ENCODE measurements at regions not wholly inside any gene's neighbourhood (a gene's known extent, or its start where the extent isn't known, plus 50 kb on each side); places are given as distances from the start of the nearest gene placed in this dataset.

DNA sequence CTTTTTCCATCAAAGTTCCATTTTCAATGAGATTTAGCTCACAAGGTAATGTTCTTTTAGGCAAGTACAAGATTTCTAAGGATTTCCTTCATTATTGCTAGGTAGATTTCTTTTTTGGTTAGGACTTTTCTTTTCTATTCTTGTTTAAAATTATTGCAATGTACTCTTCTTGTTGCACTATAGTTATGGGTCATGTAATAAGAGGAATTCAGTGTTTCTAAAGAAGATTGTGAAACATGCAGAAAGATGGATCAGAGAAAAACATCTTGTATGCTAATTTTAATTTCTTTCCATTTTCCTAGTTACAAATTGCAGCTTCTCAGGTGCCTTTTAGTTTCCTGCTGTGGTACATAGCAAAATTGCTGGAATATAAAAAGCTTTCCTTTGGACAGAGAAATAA, 56.1 kb downstream of the BTG1 start:
- Mint-ChIP-seq H3K9me3 (no peaks in the 10 kb centered on the region), H3K36me3 (ENCODE audit: low read depth) (no peaks in the 10 kb centered on the region), H3K27ac (no peak overlapping the region), H3K4me3 (no peak overlapping the region), H3K27me3 (no peaks in the 10 kb centered on the region), H3K4me1 (ENCODE audit: low read depth) (peaks cover 27% of the 10 kb centered on the region)
- no peak for ATAC-seq
- no peak for TF ChIP-seq CTCF (IDR thresholded peaks at IDR 0.05)
- intact Hi-C loops (cut with micrococcal nuclease), result no loop called here
- no peak for DNase-seq
- POLR2A ChIA-PET, result interaction anchor here (1.3 kb wide), 1 partner anchor 56 kb away, joined by 3 read pairs; the partner anchor contains the start of gene BTG1
- CTCF ChIA-PET, result interaction anchor here (0.9 to 1.8 kb wide), 3 partner anchors 9 to 56 kb away, joined by 3 to 4 read pairs (median 3); partner anchors contain the start of gene BTG1

- H3K4me1 Mint-ChIP-seq (ENCODE audit: low read depth), result peaks cover 23% of the 10 kb centered on the region
- no peaks in the 10 kb centered on the region for H3K9me3 Mint-ChIP-seq
- H3K27ac Mint-ChIP-seq, result no peak overlapping the region
- no peak for TF ChIP-seq CTCF (IDR thresholded peaks at IDR 0.05)
- DNase-seq (no peak), ATAC-seq (no peak)
- H3K36me3 Mint-ChIP-seq (ENCODE audit: low read depth), result no peaks in the 10 kb centered on the region
- H3K4me3 Mint-ChIP-seq, result no peak overlapping the region
- H3K27me3 Mint-ChIP-seq, result no peaks in the 10 kb centered on the region
- intact Hi-C loops (cut with micrococcal nuclease), result no loop called here
- ChIA-PET CTCF (interaction anchor here (0.9 to 1.8 kb wide), 6 partner anchors 9 to 98 kb away, joined by 3 to 4 read pairs (median 3); partner anchors contain the start of gene BTG1), POLR2A (interaction anchor here (1.3 kb wide), 1 partner anchor 57 kb away, joined by 3 read pairs; the partner anchor contains the start of gene BTG1)
Observed at GRCh38 chr12:92088805-92089204, 56.8 kb downstream of the BTG1 start.

DNA sequence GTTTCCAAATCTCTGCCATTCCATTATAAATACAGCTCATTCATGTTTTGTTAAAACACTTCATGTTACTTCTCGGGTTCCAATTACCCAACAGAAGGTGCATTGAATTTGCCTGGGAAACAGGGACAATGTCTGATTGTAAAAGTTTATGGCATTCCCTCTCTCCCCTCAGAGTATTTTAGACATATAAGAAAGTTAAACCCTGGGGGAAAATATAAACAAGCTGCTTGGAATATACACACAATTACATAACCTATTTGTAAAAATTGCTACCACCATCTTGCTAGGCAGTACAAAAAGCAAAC, 60.0 kb downstream of the BTG1 start:
- no peak for DNase-seq
- TF ChIP-seq CTCF (IDR thresholded peaks at IDR 0.05), result no peak
- no peak for ATAC-seq
- Mint-ChIP-seq H3K27me3 (no peaks in the 10 kb centered on the region), H3K4me3 (no peak overlapping the region), H3K36me3 (ENCODE audit: low read depth) (no peaks in the 10 kb centered on the region), H3K9me3 (no peaks in the 10 kb centered on the region), H3K4me1 (ENCODE audit: low read depth) (peaks cover 39% of the 10 kb centered on the region), H3K27ac (no peak overlapping the region)
- ChIA-PET CTCF (interaction anchor here (1.1 kb wide), 1 partner anchor 21 kb away, joined by 5 read pairs; no protein-coding TSS in a partner anchor), POLR2A (interaction anchor here (0.6 to 1.5 kb wide), 3 partner anchors 11 to 58 kb away, joined by 3 to 8 read pairs (median 5); no protein-coding TSS in a partner anchor)
- intact Hi-C loops (cut with micrococcal nuclease), result no loop called here

DNA sequence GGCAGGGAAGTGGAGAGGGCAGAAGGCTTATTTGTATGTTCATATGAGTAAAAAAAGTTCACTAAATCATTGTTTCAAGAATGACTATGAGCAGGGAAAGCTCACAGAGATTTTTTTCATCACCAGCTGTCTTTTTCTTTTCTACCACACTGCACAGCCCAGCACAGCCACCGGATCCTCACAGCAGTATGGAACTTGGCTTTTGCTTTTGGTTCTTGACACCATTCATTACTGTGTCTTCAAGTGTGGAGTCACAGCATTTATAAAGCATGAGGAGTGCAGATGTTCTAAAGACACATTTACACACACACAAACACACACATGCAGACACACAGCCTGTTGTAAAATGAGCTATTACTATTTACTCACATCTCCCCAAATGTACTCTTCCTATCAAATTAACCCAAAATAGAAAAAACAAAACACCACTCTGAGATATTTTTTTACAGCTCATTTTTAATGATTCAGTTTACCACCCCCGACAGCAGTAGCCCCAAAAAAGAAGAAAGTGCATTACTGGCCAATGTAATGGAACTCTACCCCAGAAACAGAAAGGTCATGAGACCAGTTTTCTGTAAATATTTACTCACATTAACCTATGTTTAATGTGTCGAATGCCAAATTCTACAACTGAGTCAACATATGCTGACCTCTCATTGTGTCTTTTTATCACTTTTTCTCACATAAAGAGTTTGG, 60.5 kb downstream of the BTG1 start:
- POLR2A ChIA-PET, result interaction anchor here (0.6 to 1.5 kb wide), 4 partner anchors 12 to 527 kb away, joined by 3 to 8 read pairs (median 5); no protein-coding TSS in a partner anchor
- H3K27ac Mint-ChIP-seq, result no peak overlapping the region
- ATAC-seq (peak; percentile 70), DNase-seq (peak; percentile 31)
- no peak for TF ChIP-seq CTCF (IDR thresholded peaks at IDR 0.05)
- CTCF ChIA-PET, result interaction anchor here (0.7 to 1.1 kb wide), 3 partner anchors 8 to 128 kb away, joined by 3 to 5 read pairs (median 3); no protein-coding TSS in a partner anchor
- H3K4me3 Mint-ChIP-seq, result no peak overlapping the region
- no peaks in the 10 kb centered on the region for H3K36me3 Mint-ChIP-seq (ENCODE audit: low read depth)
- no peaks in the 10 kb centered on the region for H3K27me3 Mint-ChIP-seq
- peaks cover 44% of the 10 kb centered on the region for H3K4me1 Mint-ChIP-seq (ENCODE audit: low read depth)
- no peaks in the 10 kb centered on the region for H3K9me3 Mint-ChIP-seq
- intact Hi-C loops (cut with micrococcal nuclease), result no loop called here

GRCh38 chr12:92080911-92081285, 64.7 kb downstream of the BTG1 start:
- Mint-ChIP-seq H3K4me3 (no peak overlapping the region), H3K27ac (peak overlapping the region; percentile 62), H3K4me1 (ENCODE audit: low read depth) (peaks cover 70% of the 10 kb centered on the region), H3K27me3 (no peaks in the 10 kb centered on the region), H3K9me3 (no peaks in the 10 kb centered on the region), H3K36me3 (ENCODE audit: low read depth) (peaks cover 10% of the 10 kb centered on the region)
- TF ChIP-seq CTCF (IDR thresholded peaks at IDR 0.05), result no peak
- no peak for ATAC-seq
- ChIA-PET POLR2A (no interaction called here), CTCF (no interaction called here)
- intact Hi-C loops (cut with micrococcal nuclease), result loop anchor here (5.0 kb wide), 1 partner anchor 44 kb away; no protein-coding TSS in a partner anchor
- DNase-seq, result no peak

Data from activated CD8-positive, alpha-beta T cell treated with anti-CD3 and anti-CD28 coated beads for 36 hours (primary cell).